GM06990 (cell line): ENCODE measurements at regions not wholly inside any gene's neighbourhood (a gene's known extent, or its start where the extent isn't known, plus 50 kb on each side); places are given as distances from the start of the nearest gene placed in this dataset.
"Not testable (repeated sequence)": the region's sequence is repeated elsewhere in the genome, so short reads cannot be mapped to it uniquely, and the experiment has no call there.

Experiments used
- DNase-seq: peaks from one replicate; pipeline ENCODE4 v3.0.0-alpha.2; 2011; ENCODE audit not compliant: insufficient read length; ENCODE audit errors: extremely low read depth
- H3K27me3 ChIP-seq: replicated peaks from 2 replicates; pipeline ENCODE4 v1.6.0; 2011; ENCODE audit warnings: low read length; ENCODE audit not compliant: control insufficient read depth, insufficient read depth
- H3K36me3 ChIP-seq: 2 replicates; pipeline ENCODE4 v1.5.1; 2011; ENCODE audit warnings: low read length; ENCODE audit not compliant: control insufficient read depth, insufficient read depth
- H3K4me3 ChIP-seq: replicated peaks from 2 replicates; pipeline ENCODE4 v1.5.1; 2011; ENCODE audit warnings: low read depth, mild to moderate bottlenecking, control low read depth, low read length
- TF ChIP-seq, protein P1 (sequence below): IDR thresholded peaks from 2 replicates; pipeline ENCODE4 v1.5.1; 2011; ENCODE audit warnings: low read length, control low read depth, mild to moderate bottlenecking, inconsistent platforms; ENCODE audit not compliant: insufficient read depth, poor library complexity, severe bottlenecking

GRCh38 chr7:19969859-19970493 lies 196.6 kb upstream of the TMEM196 start:
- TF ChIP-seq, protein P1, sequence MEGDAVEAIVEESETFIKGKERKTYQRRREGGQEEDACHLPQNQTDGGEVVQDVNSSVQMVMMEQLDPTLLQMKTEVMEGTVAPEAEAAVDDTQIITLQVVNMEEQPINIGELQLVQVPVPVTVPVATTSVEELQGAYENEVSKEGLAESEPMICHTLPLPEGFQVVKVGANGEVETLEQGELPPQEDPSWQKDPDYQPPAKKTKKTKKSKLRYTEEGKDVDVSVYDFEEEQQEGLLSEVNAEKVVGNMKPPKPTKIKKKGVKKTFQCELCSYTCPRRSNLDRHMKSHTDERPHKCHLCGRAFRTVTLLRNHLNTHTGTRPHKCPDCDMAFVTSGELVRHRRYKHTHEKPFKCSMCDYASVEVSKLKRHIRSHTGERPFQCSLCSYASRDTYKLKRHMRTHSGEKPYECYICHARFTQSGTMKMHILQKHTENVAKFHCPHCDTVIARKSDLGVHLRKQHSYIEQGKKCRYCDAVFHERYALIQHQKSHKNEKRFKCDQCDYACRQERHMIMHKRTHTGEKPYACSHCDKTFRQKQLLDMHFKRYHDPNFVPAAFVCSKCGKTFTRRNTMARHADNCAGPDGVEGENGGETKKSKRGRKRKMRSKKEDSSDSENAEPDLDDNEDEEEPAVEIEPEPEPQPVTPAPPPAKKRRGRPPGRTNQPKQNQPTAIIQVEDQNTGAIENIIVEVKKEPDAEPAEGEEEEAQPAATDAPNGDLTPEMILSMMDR, result no peak
- Histone ChIP-seq H3K36me3 (no peaks in the 10 kb centered on the region), H3K4me3 (no peak overlapping the region), H3K27me3 (no peaks in the 10 kb centered on the region)
- DNase-seq, result no peak

DNA sequence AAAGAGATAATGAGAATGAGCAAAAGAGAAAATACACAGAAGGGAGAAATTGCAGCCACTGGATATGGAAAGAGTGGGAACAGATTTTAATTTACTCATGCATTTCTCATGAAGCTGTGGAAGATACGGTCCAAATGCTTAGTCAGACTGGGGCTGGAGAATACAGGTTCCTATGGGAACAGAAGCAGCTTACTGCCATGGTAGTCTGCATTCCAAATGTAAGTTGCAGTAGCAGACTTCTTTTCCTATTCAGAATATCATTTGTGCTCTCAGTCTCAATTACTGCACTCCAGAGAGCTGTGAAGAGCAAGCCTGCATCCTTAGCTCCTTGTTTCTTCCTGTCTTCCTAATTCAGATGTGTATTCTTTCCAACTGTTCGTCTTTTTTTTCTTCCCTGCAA lies 190.8 kb upstream of the TMEM196 start:
- TF ChIP-seq, protein P1, result no peak
- H3K4me3 ChIP-seq, result no peak overlapping the region
- DNase-seq, result no peak
- no peaks in the 10 kb centered on the region for H3K36me3 ChIP-seq
- no peaks in the 10 kb centered on the region for H3K27me3 ChIP-seq

- no peaks in the 10 kb centered on the region for H3K36me3 ChIP-seq
- no peak overlapping the region for H3K4me3 ChIP-seq
- H3K27me3 ChIP-seq, result no peaks in the 10 kb centered on the region
- DNase-seq, result no peak
- TF ChIP-seq, protein P1, result no peak
These were observed 190.3 kb upstream of the TMEM196 start for GRCh38 chr7:19963695-19964094.

DNA sequence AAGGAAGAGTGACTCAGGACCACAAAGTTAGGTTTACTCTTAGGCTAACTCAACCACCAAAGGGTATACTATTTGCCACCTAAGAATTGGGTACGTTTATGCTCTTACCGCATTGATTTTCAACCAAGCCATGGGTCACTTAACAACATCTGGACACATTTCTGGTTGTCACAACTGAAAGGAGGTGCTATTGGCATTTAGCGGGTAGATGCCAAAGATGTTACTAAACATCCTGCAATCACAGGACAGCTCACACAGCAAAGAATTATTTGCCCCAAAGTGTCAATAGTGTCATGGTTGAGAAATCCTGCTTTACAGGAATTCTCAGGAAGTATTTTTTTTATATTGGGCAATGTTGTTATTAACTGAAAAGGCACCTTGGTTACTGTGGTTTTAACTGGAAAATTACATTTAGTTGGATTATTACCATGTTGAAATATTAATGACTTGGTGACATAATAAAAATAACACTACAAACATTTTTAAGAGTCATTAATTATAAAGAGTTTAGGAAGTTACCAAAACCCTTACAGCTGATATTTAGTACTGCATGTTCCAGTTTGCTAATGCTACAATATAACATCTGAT lies 185.0 kb upstream of the TMEM196 start:
- no peaks in the 10 kb centered on the region for H3K36me3 ChIP-seq
- TF ChIP-seq, protein P1, result no peak
- DNase-seq, result no peak
- H3K4me3 ChIP-seq, result no peak overlapping the region
- H3K27me3 ChIP-seq, result no peaks in the 10 kb centered on the region

DNA sequence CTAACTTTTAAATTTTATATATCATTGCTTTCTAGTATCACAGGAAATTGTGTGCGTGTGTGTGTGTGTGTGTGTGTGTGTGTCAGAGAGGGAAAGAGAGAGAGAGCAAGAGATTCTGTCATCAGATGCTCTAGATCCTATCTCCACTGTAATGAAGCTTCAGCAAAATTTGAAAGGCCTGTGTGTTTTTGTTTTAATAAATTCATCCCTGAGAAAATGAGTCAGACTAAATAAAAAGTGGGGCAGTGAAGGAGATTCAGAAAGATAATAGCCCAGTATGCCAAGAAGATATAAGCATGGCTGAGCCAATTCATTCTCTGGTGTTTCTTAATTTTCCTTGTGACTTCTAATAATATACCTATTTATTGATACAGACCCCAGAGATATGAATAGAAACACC lies 184.2 kb upstream of the TMEM196 start:
- DNase-seq, result no peak
- TF ChIP-seq, protein P1, result no peak
- H3K27me3 ChIP-seq, result no peaks in the 10 kb centered on the region
- no peaks in the 10 kb centered on the region for H3K36me3 ChIP-seq
- H3K4me3 ChIP-seq, result no peak overlapping the region

DNA sequence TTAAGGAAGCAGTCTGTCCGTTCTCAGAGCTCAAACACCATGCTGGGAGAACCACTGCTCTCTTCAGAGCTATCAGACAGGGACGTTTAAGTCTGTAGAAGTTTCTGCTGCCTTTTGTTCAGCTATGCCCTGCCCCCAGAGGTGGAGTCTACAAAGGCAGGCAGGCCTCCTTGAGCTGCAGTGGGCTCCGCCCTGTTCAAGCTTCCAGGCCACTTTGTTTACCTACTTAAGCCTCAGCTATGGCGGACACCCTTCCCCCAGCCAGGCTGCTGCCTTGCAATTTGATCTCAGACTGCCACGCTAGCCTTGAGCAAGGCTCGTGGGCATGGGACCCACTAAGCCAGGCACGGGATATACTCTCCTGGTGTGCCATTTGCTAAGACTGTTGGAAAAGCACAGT lies 180.7 kb upstream of the TMEM196 start:
- not testable (repeated sequence) for H3K4me3 ChIP-seq, H3K27me3 ChIP-seq, H3K36me3 ChIP-seq, DNase-seq

DNA sequence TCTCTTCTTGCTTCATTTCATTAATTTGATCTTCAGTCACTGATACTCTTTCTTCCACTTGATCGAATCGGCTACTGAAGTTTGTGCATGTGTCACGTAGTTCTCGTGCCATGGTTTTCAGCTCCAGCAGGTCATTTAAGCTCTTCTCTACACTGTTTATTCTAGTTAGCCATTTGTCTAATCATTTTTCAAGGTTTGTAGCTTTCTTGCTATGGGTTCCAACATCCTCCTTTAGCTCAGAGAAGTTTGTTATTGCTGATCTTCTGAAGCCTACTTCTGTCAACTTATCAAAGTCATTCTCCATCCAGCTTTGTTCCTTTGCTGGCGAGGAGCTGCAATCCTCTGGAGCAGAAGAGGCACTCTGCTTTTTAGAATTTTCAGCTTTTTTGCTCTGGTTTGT lies 180.0 kb upstream of the TMEM196 start:
- not testable (repeated sequence) for H3K27me3 ChIP-seq, H3K36me3 ChIP-seq, DNase-seq, H3K4me3 ChIP-seq
